HepG2 (cell line): ENCODE measurements at regions not wholly inside any gene's neighbourhood (a gene's known extent, or its start where the extent isn't known, plus 50 kb on each side); places are given as distances from the start of the nearest gene placed in this dataset.

Experiments
- CTCF ChIP-seq: sonication (generic); formaldehyde crosslinking; IDR thresholded peaks from 2 replicates; pipeline ENCODE4 v1.5.0; 2020; ENCODE audit warnings: mild to moderate bottlenecking, missing genetic modification reagents, moderate library complexity
- DR1 ChIP-seq: sonication (generic); formaldehyde crosslinking; IDR thresholded peaks from 2 replicates; pipeline ENCODE4 v1.8.0; 2021; ENCODE audit warnings: mild to moderate bottlenecking, missing genetic modification reagents, inconsistent platforms
- TCF7L2 ChIP-seq: IDR thresholded peaks from 2 replicates; pipeline ENCODE4 v1.6.1; 2011; ENCODE audit warnings: mild to moderate bottlenecking, low read depth, low read length, moderate library complexity
- YY1 ChIP-seq: IDR thresholded peaks from 2 replicates; pipeline ENCODE4 v1.6.1; 2011; ENCODE audit warnings: low read length, low read depth, moderate library complexity, mild to moderate bottlenecking; ENCODE audit not compliant: insufficient read depth, insufficient replicate concordance
- ZSCAN29 ChIP-seq: sonication (generic); formaldehyde crosslinking; conservative IDR thresholded peaks from 2 replicates; pipeline ENCODE4 v1.4.0; 2020; ENCODE audit warnings: mild to moderate bottlenecking, missing genetic modification reagents

- TF ChIP-seq DR1 (CRISPR knock-in tag) (no peak), CTCF (CRISPR knock-in tag) (no peak), TCF7L2 (no peak), YY1 (no peak), ZSCAN29 (CRISPR knock-in tag) (no peak)
Measured at GRCh38 chr13:33520468-33520839, 234.9 kb upstream of the STARD13 start.
